Breast epithelium (tissue), 3 donors: ENCODE measurements at regions not wholly inside any gene's neighbourhood (a gene's known extent, or its start where the extent isn't known, plus 50 kb on each side); places are given as distances from the start of the nearest gene placed in this dataset.
A peak's percentile ranks its signal among the peaks of the same experiment; 100 is the strongest.

ENCODE experiments used
- CTCF ChIP-seq, 3 donors: fragments of 450-650 bp; IDR thresholded peaks; one replicate each; pipeline ENCODE4 v1.5.1; 2016 to 2017; ENCODE audit warnings: antibody characterized with exemption in 3 of 3, mild to moderate bottlenecking in 3 of 3, moderate library complexity in 3 of 3
- POLR2A ChIP-seq: fragments of 450-650 bp; IDR thresholded peaks from one replicate; pipeline ENCODE4 v1.6.1; 2016; ENCODE audit warnings: antibody characterized with exemption, mild to moderate bottlenecking, moderate library complexity

- peak in 1 of 3 donors; percentile 43 for TF ChIP-seq CTCF (IDR thresholded peaks at IDR 0.05)
- no peak for TF ChIP-seq POLR2A
Measured at GRCh38 chr4:154024097-154024694, 235.3 kb upstream of the SFRP2 start.
